HG03159 (cell line): ENCODE measurements at regions not wholly inside any gene's neighbourhood (a gene's known extent, or its start where the extent isn't known, plus 50 kb on each side); places are given as distances from the start of the nearest gene placed in this dataset.
"Not testable (repeated sequence)": the region's sequence is repeated elsewhere in the genome, so short reads cannot be mapped to it uniquely, and the experiment has no call there.

Source experiments
- ATAC-seq: cut with Tn5 transposase; IDR thresholded peaks from one replicate; pipeline ENCODE4 v1.9.1; 2021; ENCODE audit warnings: mild to moderate bottlenecking, moderate library complexity; ENCODE audit not compliant: unreplicated experiment

DNA sequence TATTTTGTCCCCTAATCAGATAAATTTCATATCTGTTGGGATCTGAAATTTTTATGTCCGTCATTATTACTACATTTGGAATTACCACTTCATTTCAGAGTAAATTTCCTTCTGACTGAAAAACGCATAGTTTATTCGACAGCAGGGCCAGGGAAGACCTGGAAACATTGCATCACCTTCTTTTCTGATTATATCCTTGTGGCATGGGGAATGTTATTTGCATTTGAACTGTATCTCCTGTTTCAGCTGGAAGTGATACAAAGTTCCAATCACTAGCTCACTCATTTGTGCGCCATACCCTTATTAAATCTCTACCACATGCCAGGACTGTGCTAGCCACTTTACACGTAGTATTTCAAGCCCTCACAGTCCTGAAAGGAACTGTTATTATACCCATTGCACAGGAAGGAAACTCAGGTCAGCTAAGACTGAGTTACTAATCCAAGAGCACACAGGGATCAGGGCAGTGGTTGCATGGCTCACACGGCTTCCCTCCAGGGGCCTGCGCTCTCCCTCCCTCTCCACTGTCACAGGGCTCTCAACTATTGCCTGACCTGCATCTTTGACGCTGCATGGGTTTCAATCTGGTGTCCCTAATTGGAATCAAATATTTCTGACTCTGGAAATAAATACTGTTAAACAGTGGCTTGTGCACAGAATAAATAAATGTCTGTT, 84.4 kb upstream of the NANOS1 start:
- no peak for ATAC-seq

DNA sequence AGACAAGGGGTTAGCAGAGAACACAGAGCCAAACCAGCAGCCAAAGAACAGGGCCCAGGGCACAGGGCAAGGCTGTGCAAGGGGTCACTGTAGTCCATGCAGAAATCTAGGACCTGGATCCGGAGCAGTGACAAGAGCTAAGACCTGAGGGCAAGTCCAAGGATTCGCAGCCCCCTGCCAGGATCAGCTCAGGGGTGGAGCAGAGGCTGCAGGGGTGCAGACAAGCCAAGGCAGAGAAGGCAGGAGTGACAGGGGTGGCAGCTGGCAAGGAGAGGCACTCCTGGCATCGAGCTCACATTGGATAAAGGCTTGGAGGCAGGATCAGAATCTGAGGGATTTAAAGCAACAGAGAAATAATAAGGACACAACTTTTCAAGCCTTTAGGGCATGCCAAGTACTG, 80.7 kb upstream of the NANOS1 start:
- no peak for ATAC-seq

DNA sequence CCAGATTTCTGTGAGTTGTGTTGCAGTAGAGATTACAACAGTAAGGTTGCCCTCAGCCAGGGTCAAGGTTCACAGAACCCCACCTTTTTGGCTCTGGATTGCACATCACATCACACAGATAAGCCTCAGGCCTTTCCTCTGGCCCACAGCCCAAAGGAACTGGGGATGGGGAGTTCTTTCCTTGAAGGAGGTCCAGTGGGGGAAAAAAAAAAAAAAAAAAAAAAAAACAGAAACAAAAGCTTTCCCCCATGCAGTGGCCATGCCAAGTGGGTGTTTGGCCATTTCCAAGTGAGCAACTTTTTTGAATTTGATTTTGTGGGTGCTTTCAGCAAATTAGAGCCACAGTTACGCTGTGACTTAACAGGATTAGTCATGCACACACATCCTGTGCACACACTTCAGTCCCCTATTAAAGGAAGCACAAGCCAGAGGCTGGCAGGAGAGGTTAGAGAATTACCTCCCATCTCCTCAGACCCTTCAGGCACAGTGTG, 79.3 kb upstream of the NANOS1 start:
- ATAC-seq = no peak

DNA sequence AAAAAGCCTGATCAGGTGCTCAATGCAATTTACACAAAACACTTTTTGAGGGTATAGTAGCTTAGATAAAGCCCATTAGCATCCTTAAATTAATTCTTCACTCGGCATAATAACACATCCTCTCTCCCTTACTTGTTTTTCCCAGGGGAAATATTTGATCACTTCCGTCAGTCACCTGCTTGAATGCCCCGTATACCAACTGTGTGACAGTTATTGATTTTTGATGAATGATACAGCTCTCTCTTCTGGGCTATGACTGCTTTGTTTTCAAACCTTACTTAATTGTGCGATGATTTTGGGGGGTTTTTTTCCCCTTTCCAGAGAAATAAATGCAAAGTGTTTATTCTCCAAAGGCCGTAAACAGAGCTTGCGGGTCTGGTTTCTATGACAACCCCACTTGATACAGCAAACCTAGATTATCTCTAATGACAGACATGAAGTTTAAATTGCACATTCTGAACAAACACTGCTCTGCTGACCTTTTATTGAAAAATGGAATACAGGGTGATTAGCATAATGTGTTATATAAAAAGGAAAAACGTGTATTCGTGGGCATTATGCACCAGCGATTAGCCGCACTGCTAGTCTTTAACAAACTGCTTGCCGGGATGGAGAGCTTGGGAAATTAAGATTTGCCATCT, 78.4 kb upstream of the NANOS1 start:
- ATAC-seq = no peak

DNA sequence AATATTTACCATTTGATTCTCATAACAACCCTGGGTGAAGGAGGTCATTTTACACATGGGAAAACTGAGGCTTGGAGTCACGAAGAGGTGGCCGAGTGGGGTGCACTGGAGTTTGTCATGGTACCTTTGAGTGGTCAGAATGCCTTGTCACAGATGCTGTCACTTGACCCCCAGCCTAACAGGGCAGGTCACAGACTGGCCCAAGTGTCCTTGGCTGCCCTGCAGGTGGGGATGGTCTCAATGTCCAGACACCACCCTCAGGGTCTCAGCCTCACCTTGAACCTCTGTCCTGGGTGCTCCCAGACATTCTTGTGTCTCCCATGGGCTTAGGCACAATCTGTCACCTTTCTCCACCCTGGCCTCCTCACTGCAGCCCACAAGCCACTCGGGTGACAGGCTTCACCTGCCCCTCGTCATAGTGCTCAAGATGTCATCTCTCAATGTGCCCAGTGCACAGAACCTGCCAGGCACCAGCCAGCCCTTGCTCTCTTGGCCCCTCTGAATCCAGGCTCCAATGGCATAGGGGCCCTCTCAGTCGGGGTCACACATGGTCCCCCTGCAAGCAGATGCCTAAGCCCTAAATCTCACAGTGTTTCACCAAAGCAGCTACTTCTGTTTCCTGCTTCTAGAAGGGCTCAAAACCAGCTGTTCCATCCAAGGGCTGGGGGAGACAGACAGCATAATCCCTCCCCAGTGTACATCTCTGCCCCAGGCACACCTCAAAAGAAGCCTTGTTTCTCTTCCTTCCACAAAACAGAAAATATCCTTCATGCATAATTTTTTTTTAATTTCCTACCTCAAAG, 76.8 kb upstream of the NANOS1 start:
- no peak for ATAC-seq

DNA sequence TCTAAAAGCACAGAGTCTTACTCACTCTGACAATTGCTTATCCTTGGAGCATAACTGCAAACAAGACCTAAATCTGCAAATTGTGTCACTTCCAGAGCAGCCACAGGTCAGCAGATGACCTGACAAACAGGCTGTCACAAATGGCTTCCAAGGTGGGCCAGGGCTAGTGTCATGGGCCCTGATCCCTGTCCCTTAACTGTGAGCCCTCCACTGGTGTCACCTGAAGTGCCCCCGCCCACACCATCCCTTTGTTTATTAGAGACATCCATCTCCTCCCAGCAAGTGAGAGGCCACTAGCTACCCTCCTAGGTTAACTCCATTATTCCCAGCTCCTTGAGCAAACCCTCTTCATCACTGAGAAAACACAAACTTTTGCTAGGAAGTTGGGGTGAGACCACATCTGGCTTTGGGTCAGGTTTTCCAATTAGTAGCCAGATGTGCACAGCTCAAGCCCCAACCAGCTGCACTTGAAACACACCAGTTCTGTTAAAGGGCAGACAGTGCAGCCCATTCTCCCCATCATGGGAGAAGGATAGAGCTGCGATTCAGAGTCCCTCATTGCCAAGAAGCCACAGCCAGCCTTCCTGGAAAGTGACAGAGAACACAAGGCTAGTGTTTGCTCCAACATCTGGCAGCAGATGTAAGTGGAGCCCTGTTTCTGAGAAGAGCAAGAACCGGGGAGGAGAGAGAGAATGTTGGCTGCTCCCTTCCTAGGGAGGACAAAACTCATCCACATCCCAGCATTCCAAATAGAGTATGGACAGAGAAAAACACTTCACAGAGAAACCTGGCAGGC, 75.7 kb upstream of the NANOS1 start:
- no peak for ATAC-seq

DNA sequence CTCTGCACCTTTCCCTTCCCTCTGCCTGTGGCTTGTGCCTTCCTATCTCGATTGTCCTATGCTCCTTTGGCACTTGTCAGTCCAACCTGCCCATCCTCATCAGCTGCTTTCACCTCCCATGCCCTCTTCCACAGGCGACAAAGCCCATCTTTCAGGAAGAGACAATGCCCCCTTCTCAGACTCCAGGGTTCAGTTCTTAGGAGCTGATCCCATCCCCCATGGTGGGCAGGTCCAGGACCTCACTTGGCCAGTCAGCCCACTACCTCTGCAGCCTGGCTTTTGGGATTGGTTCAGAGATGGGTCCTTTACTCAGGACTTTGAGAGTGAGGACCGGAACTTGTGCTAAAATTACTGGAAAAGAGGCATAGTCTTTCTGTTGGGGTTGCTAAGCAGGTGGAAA, 74.0 kb upstream of the NANOS1 start:
- no peak for ATAC-seq

DNA sequence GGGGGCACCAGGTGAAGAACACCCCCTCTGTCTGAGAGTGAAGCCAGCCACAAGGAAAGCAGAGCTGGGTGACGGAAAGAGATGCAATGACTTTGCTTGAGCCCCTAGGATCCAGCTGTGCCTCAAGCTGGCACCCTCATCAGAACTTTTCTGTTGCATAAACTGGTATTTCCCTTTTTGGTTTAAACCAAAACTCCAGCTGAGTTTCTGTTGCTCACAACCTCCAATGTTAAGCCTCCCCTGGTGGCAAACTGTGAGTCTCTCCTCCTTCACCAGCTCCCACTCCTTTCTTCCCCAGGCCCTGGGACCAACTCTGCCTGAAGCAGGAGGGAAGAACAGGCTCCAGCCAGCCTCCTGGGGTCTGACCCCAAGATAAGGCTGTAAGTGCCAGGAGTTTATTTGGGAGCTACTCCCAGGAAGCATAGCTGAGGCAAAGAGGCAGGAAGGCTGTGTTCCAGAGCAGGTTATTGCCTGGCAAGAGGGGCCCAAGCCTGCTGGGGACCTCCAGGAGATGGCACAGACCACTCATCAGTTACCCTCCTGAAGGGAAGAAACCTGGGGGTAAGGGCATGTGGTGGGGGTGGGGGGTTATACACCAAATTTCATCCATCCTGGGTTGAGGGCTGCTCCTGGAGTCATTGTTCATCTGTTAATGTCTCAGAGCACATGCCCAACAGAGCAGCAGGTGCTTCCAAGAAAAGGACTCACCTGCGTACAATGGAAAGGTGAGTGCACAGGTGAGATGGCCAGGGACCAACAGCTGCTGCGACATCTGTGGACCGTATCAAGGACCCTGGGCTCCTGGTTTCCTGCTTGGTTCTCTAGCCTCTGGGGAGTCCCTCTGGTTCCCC, 73.3 kb upstream of the NANOS1 start:
- ATAC-seq = no peak

DNA sequence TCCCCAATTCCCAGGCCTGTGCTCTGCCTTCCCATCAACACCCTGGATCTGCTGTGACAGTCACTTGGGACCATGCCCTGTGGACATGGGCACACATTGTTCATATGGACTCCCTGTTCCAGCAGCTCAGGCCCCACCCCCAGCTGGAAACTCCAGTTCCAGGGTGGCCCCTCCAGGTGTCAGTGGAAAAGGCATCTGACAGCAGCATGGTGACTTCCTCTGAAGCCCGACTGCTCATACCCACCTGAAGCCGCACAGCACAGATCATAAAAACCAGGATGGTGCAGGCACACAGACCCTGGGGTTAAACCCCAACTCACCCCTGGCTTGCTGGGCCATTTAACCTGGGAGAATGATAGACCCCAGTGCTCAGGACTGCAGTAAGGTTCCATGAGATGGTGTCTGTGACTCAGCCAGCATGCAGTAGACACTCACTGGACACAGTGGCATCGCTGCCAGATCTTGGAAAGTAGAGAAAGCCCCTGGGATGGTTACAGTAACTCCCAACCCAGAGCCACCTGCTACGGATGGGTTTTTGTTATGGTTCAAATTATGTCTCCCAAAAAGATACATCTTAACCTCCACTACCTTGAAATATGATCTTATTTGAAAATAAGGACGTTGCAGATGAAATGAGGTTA, 72.6 kb upstream of the NANOS1 start:
- no peak for ATAC-seq

DNA sequence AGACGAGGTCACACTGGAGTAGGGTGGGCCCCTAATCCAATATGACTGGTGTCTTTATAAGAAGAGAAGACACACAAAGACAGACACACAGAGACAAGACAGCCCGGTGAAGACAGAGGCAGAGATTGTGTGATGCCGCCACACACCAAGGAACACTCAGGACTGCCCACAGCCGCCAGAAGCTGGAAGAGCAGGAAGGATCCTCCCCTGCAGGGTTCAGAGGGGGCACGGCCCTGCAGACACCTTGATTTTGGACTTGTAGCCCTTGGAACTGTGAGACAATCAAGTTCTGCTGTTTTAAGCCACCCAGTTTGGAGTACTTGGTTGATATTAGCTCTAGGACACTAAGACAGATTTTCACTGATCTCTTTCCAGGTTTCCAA, 72.1 kb upstream of the NANOS1 start:
- ATAC-seq = no peak

DNA sequence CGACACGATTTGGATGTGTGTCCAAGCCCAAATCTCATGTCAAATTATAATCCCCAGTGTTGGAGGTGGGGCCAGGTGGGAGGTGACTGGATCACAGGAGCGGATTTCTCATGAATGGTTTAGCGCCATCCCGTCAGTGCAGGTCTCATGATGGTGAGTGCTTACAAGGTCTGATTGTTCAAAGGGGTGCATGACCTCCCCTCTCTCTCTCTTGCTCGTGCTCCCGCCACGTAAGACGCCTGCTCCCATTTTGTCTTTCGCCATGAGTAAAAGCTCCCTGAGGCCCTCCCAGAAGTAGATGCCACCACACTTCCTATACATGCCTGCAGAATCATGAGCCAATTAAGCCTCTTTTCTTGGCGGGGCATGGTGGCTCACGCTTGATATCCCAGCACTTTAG, 71.5 kb upstream of the NANOS1 start:
- no peak for ATAC-seq

DNA sequence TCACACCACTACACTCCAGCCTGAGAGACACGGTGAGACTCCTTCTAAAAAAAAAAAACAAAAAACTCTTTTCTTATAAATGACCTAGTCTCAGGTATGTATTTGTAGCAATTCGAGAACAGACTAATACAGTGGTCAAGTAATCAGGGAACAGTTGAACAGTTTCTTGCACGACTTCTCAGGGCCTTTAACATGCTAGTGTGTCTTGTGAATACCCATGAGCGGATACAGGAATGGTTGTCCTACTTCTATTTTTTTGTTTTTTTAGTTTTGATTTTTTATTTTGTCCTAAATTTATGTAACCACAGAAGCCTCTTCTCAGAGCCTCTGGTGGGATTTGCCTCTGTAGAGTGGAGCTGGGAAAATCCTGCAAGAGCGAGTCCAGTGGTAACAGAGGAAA, 71.0 kb upstream of the NANOS1 start:
- ATAC-seq = no peak

DNA sequence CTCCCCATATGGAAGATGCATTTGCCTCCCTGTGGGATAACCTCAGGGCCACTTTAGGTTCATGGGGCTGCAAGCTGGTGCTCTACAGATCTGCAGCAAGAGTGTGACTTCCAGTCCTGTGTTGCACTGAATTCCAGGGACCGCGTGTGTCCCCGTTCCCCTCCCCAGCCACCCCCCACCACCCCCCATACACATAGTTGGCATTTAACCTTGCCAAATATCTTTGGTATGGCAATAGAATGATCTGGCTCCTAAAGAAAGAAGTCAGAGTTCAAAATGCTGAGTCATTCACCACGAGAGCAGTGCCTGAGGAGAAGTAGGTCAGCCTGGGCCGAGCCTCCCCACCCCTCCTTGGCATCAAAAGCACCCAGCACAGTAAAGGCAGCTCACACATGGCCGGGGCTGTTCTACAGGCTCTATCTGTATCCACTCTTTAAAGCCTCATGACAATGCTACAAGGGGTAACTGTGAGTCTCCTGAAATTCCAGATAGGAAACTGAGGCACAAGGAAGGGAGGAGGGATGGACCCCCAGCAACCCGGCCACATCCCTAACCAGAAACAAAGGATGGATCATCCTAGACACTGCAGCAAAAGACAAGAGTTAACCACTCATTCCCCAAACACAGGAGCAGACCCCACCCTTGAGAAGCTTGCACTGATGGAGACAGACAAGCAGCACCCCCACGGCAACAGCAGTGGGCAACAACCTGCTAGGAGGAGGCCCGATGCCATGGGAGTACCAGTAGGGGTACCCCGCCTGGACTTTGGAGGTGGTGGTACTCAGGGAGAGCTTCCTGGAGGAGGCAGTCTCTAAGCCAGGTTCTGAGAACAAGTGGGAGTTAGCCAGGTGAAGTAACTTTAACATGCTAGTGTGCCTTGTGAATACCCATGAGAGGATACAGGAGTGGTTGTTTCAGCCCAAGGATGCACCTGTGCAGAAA, 70.3 kb upstream of the NANOS1 start:
- ATAC-seq = no peak

DNA sequence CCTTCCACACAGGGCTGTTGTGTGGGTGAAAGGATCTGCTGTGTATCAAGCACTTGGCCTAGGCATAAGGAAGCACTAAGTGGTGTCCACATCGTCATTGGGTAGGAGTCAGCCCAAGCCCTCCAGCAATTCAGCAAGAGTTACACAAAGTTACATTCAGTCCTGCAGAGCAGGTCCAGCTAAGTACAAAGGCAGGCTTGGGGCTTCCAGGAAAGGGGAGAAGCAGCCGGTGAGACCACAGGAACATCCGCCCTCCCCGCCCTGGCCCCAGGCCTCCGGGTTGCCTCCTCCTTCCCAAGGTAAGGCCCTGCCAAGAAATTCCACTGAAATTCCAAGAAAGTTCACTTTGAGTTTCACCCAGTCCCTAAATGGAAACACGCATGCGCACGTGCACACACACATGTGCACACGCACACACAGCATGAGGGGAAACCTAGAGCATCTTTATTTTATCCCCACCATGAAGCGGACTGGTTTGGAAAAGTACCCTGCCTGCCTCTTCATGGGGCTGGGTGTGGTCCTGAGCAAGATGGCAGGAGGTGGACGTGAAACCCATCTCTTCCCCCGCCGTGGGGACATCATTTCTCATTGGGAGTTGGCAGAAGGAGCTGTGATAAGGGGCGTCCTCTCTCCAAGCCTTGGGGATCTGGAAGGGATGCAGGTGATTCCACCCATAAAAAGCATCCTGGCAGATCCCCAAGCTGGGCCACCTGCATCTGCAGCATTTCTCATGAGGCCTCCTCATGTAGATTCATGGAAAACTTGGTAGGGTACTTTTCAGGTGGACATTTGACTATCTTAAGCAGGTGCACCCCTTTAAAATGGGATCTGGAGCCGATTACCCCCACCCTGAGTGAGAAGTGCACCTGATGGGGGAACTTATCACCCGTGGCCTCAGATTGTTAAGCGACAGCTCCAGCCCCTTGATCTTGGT, 69.1 kb upstream of the NANOS1 start:
- no peak for ATAC-seq

DNA sequence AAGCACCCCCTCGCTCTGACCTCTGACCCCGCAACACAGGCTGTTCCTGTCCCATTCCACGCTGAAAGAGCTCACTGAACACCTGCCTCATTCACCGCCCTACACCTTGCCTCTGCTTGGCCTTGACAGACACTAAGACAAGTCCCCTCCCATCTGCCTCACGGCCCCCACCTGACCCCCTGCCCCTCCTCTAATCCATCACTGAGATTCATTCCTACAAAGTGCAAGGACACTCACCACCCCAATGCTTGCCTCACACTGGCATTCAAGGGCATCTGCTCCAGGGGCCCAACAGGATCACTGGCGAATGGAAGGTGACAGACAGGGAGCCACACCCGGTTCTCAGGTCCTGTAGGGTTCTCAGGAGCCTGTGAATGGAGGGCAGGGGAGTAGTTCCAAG, 68.1 kb upstream of the NANOS1 start:
- no peak for ATAC-seq

DNA sequence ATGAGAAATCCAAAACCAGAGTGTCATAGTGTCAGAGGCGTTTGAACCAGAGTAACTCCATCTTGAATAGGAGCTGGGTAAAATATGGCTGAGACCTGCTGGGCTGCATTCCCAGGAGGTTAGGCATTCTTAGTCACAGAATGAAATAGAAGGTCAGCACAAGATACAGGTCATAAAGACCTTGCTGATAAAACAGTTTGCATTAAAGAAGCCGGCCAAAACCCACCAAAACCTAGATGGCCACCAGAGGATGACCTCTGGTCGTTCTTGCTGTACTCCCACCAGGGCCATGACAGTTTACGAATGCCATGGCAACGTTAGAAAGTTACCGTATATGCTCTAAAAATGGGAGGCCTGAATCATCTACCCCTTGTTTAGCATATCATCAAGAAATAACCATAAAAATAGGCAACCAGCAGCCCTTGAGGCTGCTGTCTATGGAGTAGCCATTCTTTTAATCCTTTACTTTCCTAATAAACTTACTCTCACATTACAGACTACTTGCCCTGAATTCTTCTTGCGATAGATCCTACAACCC, 67.1 kb upstream of the NANOS1 start:
- not testable (repeated sequence) for ATAC-seq

DNA sequence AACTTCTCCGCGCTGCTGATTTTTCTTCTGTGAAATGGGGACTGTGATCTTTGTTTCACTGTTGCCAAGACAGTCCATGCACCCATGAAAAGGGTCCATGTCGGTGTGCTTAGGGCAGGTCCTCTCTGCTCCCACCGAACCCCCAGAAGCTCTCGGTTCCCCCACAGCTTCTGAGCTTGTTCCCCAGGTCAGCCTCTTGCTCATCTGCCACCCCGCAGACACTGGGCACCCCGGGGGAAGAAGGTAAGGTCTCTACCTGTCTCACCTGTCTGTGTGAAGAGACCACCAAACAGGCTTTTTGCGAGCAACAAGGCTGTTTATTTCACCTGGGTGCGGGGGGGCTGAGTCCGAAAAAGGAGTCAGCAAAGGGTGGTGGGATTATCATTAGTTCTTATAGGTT, 66.2 kb upstream of the NANOS1 start:
- no peak for ATAC-seq
